Middle frontal gyrus (tissue), 1 donor: ENCODE measurements at regions not wholly inside any gene's neighbourhood (a gene's known extent, or its start where the extent isn't known, plus 50 kb on each side); places are given as distances from the start of the nearest gene placed in this dataset.
"Not testable (repeated sequence)": the region's sequence is repeated elsewhere in the genome, so short reads cannot be mapped to it uniquely, and the experiment has no call there.

Experiments used
- DNase-seq: peaks from one replicate; pipeline ENCODE4 v3.0.0-alpha.2; 2015; ENCODE audit warnings: low spot score; ENCODE audit errors: extremely low spot score

DNA sequence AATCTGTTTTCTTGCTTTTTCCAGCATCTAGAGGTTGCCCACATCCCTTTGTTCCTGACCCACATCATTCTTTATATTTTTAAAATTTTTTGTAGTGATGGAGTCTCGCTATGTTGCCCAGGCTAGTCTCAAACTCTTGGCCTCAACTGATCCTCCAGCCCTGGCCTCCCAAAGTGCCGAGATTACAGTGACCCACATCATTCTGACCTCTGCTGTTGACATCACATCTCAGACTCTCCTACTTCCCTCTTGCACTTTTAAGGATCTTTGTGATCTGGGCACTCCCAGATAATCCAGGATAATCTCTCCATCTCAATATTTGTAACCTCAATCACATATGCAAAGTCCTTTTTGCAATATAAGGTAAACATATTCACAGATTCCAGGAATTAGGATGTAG lies 266.6 kb downstream of the MEX3B start:
- no peak for DNase-seq

DNA sequence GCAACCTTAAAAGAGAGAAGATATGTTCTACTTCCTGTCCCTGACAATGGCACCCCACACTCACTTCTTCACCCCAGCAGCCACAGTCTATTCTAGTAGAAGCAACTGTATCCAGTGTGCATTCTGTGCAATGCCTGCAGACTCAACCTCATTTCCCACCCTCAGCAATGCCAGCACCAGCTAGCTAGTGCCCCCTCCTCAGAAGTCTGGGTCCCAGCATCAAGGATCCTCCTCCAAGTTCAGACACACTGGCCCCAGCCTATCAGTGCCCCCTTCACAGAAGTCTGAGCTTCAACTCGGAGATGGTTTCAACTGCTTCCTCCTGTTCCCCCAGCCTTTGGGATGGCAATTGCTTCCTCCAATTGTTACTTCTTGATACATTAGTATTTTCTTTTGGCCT lies 268.3 kb downstream of the MEX3B start:
- no peak for DNase-seq

DNA sequence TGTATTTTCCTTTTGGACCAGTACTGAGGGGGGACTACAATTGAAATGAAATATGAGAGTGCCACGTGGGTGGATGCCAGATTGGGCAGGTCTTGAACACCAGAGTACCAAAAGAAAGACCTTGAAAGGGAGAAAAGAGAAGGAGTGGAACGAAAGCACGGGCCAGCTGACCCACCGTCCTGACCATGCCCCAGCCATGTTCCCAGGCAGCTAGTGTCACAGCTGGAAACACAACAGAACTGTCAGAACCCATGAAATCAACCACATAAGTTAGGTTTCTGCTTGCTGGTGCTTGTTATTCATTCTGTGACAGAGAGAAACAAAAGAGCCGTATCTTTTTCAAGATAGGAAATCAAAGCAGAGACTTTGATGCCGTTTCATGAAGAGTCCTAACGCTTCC lies 268.8 kb downstream of the MEX3B start:
- DNase-seq, result no peak

DNA sequence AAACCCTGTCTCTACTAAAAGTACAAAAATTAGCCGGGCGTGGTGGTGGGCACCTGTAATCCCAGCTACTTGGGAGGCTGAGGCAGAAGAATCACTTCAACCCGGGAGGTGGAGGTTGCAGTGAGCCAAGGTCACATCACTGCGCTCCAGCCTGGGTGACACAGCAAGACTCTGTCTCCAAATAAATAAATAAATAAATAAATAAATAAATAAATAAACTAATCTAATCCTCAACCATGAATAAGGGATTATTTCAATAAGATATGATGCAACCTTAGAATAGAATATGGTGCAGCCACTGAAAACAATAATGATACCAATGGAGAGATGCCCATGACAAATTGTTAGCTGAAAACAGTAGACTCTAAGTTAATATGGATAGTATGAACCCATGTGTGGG lies 270.0 kb downstream of the MEX3B start:
- not testable (repeated sequence) for DNase-seq

DNA sequence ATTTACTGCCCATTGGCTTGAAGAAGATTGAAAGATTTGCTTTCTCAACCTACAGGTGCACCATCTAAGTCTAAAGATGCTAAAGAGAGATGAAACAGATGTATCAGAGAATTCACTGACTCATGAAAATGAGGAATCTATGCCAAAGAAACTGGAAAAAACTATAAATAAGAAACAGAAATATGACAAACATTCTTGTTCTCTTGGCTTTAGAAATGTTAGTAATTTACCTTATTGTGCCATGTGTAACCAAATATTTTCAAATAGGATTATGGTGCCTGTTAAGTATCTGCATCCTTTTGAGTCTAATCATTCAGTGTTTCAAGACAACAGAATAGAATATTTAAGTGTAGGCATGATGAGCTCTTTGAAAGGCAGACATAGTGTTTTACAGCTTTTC lies 271.5 kb downstream of the MEX3B start:
- no peak for DNase-seq

DNA sequence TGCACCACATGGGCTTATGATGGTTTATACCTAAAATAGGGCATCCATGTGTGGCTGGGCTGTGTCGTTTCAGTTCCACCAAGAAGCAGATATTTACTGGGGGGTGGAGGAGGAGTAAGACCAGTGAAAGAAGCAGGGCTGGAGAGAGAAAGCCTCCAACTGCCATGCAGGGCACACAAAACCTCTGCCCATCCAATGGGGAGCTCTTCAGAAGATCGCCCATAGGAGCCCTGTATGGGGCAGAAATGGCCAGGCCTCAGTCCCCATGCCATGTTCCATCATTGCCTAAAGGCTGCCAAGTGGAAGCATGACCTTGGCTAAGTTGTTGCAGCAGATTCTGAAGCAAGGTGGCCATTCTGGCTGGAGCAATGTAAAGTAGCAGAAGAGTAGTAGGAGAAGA lies 277.0 kb downstream of the MEX3B start:
- no peak for DNase-seq

DNA sequence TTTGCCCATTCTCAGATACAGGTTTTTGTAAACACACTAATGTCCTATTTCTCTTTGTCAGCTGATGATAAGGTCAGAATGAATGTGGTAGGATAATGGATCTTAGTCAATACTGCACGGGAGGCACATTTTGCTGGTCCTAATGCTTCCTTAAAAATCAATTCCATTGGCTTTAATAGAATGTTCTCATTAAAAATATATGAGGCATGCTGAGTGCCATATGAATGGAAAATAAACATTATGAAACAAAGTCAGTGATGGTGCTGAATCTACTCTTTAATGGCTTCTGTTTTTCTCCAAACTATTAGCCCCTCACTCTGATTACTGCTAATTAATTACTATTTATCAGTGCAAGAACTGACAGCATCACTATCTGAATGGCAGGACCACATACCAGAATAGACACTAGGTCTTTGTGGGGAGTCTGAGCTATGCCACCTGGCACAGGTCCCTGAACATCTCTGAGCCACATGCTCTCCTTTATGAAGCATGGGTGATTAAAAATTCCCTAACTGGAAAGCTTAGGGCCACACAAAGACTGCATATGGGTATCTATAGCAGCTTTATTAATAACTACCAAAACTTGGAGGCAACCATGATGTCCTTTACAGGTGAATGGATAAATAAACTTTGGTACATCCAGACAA lies 278.9 kb downstream of the MEX3B start:
- DNase-seq, result no peak

DNA sequence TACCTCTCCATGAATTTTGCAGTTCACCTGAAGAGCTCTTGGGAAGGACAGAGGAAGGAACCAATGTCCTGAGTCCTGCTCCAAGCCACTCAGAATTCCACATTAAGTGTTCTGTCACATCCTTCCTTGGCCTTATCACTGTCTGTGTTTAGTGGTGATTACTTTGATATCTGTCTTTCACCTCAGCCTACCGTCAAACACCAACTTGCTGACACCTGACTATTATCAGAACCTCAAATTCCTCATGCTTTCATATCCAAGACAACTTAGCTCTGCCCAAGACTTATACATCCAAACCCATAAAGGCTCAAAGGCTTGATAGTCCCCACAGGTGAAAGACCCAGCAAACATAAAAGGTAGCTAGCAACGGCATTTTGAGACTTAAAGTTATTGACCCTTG lies 280.0 kb downstream of the MEX3B start:
- DNase-seq, result no peak

DNA sequence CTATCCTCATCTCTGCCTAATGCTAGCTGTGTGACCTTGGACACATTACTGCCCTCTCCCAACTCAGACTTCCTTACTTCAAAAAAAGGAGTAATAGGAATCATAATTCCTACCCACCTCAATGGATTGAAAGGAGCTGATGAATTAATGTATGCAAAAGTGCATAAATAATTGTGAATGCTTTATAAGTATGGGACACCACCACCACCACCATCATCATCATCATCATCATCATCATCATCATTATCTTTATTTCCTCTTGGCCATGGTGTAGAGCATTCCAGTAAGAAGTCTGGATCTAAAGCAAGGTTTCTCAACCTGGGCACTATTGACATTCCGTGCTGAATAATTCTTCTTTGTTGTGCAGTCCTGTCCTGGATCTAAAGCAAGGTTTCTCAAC lies 282.5 kb downstream of the MEX3B start:
- DNase-seq, result no peak

DNA sequence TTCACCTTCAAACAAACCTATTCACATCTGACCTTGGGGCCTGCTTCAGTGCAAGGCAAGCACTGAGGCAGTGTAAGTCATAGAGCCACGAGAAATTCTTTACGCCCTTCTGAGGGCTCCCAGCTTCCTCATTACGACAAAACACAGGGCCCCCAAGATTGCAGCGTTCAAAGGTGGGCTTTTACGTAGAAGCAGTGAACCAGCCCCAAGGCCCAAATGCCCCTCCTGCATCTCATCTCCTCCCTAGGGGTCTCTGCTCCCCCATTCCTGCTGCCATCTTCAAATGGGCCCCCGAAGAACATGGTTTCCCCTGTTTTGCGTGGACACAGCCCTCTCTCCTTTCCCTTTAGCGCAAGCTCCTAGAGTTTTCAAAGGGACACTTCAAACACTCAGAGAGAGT lies 285.1 kb downstream of the MEX3B start:
- no peak for DNase-seq

DNA sequence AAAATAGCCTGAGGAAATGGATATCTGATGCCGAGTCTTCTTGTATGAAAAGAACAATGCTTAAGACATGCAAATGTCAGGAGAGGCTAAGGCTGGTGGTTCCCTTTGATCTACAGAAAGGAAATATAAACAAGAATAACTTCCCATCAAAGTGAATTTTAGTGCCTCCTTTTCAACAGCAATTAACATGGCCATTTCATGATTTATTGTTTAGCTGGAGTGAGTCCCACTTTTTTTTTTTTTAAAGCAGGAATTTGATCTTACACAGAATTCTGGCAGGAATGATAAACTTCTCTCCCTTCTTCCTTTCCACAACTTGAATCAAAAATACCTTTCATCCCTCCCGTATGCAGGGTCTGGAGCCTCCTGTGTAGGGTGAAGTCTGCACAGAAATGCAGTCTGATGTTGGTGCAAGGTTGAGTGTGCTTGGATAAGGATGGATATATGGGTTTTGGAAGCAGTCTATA lies 287.0 kb downstream of the MEX3B start:
- no peak for DNase-seq

DNA sequence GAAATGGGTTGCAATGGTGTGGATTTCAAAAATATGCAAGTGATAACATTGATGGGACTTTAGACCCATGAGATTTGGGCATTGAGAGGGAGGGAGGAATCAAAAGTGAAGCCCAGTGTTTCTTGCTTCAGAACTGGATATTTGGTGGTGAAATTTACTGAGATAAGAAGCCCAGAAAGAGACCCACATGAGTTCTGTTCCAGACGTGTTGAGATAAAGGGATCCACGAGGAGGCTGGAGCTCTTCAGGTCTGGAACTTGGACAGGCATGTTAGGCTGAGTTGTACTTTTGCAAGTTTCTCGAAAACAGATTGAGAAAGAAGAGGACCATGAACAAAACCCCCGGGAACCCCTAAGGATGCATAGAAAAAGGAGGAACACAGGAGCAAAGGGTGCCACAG lies 290.2 kb downstream of the MEX3B start:
- DNase-seq, result no peak

DNA sequence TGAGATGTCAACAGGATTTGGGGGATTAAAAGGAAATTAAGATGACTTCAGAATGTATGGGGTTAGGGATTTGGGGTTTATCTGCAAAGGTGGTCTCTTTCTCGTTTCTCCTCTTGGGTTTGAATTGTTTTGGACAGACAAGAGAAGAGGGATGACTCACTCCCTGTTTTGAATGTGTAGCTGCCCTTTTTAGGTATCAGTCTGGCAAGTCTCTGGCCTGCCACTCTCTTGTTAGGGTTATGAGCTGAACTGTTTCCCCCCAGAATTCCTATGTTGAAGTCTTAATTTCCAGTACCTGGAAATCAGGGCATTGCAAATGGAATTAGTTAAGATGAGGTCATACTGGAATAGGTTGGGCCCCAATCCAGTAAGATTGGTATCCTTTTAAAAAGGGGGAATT lies 291.7 kb downstream of the MEX3B start:
- DNase-seq, result no peak

DNA sequence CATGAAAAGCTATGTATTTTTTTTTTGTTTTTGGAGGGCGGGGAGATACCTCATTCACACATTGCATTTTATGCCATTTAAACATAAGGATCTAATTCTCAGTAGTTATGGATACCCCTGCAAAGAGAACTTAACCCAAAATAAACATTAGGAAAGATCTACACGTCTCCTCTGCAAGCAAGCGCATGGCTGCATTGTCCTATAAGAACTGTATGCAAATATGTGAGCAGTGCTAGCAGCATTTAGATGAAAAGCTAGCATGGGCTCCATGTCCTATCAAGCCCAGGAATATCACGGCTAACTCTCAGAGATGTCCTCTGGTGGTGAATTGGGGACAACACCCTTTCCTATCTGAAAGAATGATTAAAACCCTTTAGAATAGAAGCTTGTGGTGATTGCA lies 292.8 kb downstream of the MEX3B start:
- no peak for DNase-seq

DNA sequence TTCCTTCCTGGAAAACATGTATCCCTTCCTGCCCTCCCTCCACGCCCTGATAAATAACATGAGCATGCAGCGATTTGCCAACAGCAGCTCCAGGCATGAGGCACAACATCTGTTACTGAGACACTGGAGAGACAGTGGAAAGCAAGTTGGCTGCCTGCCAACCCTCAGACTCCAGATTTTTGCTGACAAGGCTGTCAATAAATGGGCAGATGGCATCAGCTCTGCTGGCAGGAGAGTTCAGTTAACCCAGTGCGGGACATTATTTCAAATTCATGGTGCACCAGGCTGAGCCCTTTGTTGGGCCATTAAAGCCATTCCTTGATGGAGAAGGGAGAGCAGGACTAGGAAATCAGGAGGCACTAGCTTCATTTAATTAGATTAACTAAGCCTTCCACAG lies 293.3 kb downstream of the MEX3B start:
- DNase-seq, result peak; percentile 60

DNA sequence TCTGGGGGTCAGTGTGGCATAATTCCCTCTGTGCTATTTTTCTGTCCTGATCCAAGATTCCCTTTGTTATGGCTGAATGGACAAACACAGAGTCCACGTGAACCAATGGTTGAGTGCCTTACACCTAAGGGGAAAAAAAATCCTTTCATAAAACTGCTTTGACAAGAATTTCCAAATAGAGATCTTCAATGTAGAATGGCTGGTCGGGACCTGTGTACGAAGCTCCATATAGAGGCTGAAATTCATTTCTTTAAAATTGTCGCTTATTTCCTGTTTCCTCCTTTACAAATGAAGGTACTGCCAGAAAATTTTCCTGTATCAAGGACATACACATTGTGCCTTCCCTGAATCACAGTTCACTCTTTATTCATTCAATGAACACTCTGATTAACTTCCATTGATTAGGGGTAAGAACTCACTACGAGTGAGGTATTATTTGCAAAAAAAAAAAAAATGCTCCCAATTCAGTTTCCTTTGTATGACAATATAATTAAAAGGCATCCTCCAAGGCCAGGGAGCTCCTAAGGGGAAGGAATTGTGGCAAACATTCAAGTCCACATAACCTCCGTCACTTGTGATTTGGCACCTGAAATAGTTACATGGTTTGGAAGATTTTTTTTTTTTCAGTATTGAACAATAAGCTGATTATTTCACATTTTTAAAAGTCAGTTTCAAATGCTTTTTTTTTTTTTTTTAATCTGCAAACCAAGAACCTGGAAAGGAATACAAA lies 293.8 kb downstream of the MEX3B start:
- no peak for DNase-seq

DNA sequence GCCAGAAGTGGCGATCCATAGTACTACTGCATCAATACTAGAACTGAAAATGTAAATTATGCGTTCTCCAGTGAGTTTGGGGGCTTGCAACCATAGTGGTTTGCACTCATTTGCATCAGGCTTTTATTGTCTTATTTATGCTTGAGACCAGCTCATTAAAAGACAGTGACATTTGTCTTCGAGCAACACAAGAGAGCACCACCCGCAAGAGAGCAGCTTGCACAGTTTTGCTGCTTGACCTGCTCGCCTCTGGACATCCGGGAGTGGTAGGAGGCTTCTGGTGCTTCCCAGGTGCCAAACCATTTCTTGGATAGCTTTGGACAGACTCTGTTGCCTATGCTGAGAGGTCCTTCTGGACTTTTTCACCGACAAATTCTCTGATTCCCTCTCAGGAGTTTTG lies 294.6 kb downstream of the MEX3B start:
- DNase-seq, result no peak

DNA sequence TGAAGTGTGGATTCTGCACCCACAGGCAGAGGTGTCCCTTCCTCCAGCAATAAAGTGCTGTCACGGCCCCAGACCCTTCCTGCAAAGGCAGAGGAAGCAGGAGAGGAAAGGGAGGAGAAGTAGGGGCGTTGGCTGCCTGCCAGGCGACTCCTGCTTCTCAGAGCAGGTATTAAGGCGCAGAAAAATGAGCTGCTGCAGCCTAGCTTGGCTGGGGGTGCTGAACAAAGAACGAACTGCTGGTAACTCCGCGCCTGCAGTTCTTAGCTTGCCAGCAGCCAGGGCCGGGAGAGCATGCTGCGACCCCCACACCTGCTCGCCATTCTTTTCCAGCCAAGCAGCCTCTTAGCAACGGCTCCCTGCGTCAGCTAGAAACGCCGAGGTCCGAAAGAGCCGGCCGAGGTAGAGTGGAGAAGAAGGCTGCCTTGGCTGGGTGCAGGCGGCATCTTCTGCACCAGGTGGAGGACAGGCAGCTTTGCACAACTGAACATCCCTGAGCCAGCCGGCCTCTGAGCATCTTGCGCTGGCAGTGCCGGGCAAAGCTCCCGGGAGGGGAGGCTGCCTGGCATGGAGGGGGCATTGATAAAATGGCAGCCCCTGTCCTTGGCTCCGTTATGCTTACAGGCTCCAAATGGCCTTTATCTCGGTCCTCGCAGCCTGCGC lies 296.0 kb downstream of the MEX3B start:
- DNase-seq, result no peak

DNA sequence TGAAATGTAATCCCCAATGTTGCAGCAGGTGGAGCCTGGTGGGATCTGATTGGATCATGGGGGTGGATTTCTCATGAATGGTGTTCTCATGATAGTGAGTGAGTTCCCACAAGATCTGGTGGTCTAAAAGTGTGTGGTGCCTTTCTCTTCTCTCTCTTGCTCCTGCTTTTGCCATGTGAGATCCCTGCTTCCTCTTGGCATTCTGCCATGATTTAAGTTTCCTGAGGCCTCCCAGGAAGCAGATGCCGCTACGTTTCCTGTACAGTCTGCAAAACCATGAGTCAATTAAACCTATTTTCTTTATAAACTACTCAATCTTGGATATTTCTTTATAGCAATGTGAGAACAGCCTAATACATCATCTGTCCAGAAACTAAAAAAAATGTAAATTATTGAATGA lies 298.3 kb downstream of the MEX3B start:
- DNase-seq, result no peak

DNA sequence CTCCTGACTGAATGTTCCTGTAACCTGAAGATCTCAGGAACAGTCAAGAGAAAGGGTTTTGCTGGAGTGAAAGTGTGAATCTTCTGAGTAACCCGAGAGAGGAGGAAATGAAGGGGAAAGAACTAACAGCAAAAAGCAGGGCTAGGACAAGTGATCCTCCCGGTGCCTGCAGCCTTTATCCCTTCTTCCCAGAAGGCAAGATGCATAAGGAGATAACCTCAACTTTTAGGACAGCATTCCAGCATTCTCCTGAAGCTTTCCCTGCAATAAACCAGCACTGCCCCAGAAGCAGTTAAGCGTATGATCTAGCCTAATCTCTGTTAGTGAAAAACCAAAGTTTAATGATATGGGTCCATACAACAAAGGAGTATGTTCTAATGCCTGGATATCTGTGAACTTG lies 298.8 kb downstream of the MEX3B start:
- no peak for DNase-seq

DNA sequence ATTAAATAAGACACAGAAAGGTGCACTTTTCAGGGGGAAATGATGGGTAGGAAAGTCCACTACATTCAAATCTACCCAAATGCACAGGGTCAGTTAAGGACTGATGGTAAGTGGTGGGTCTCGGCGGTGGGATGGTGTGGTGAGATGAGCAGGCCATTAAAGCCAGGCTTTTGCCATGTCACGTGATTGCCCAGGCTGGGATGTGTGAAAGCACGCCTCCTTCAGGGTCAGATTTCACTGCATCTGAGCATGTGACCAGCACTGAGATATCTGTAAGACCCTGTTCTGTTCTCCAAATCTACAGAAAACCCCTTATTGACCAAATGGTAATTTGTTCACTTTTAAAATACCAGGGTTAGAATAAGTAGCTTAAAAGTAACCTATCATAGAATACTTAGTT lies 301.5 kb downstream of the MEX3B start:
- no peak for DNase-seq

DNA sequence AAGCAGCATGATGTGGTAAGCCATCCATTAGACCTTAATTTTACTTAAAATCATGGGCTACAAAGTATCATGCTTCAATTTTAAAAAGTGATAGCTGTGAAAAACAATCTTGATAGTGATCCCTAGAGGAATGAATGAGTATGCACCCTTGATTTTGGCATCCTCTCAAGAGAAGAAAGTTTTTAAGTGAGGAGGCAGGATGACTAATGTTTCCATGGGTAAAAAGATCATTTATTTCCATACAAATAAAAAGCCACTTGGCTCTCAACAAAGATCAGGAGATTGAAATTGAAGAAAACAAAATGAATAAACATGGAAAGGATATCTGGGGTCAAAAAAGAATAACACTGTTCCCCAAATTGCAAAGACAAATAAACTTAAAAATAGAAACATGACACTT lies 305.4 kb downstream of the MEX3B start:
- no peak for DNase-seq

DNA sequence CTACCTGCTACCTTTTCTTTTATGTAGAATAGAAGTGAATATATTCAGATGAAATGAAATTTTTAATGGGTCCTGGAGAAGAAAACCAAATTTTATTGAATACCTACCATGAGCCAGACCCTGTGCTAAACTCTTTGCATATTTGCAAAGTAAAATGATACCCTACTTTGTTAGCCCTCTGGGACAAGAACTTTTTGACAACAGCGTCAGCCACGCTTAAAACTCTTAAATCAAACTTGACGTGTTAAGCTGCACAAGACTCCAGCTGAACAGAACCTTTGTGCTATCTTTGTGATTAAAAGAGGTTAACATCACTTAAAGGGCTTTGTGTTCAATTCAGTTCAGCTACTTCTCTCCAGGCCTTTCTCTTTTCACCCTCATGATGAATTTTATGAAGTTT lies 316.5 kb downstream of the MEX3B start:
- DNase-seq, result no peak
